Caco-2 (cell line): ENCODE measurements at regions not wholly inside any gene's neighbourhood (a gene's known extent, or its start where the extent isn't known, plus 50 kb on each side); places are given as distances from the start of the nearest gene placed in this dataset.

Source experiments
- BruUV-seq: library from RNA; stranded (reverse); fragments of 400-500 nt; replicated peaks from 2 replicates; lab custom pipeline; 2021; lab: Mats Ljungman, UMichigan
- CTCF ChIA-PET: fragments of 300-600 bp; sonication (Branson Sonifier 250); formaldehyde crosslinking; loops from one replicate; lab custom pipeline; 2022; ENCODE audit warnings: antibody characterized with exemption; lab: Charles Lee
- POLR2A ChIA-PET: fragments of 300-600 bp; sonication (Branson Sonifier 250); formaldehyde crosslinking; loops from one replicate; lab custom pipeline; 2022; ENCODE audit warnings: antibody characterized with exemption; lab: Charles Lee
- DNase-seq, 2 experiments: peaks; one replicate each; pipeline versions ENCODE4 v3.0.0 to v3.0.0-alpha.2; 2020 to 2022
- H3K27me3 ChIP-seq: replicated peaks from 2 replicates; pipeline ENCODE4 v1.6.0; 2011; ENCODE audit warnings: low read length; ENCODE audit not compliant: control insufficient read depth, insufficient read depth
- H3K36me3 ChIP-seq: 2 replicates; pipeline ENCODE4 v1.5.1; 2011; ENCODE audit warnings: low read length; ENCODE audit not compliant: control insufficient read depth, insufficient read depth
- H3K4me1 ChIP-seq: fragments of 250-450 bp; sonication (Bioruptor Pico); 2 replicates; pipeline ENCODE4 v1.5.1; 2020; ENCODE audit warnings: mild to moderate bottlenecking
- H3K4me3 ChIP-seq: 2 replicates; pipeline ENCODE4 v1.5.1; 2011; ENCODE audit warnings: low read depth, mild to moderate bottlenecking, control low read depth, low read length
- H3K9me3 ChIP-seq: fragments of 250-450 bp; sonication (Bioruptor Pico); 2 replicates; pipeline ENCODE4 v1.5.1; 2020; ENCODE audit warnings: mild to moderate bottlenecking, moderate library complexity
- H3K27ac Mint-ChIP-seq: one replicate; pipeline ENCODE4 v1.8.0; 2022; ENCODE audit warnings: mixed read lengths; ENCODE audit not compliant: unreplicated experiment
- H3K27me3 Mint-ChIP-seq: one replicate; pipeline ENCODE4 v1.8.0; 2022; ENCODE audit warnings: mixed read lengths; ENCODE audit not compliant: insufficient read depth, unreplicated experiment
- H3K36me3 Mint-ChIP-seq: one replicate; pipeline ENCODE4 v1.8.0; 2022; ENCODE audit warnings: mild to moderate bottlenecking, mixed read lengths; ENCODE audit not compliant: insufficient read depth, unreplicated experiment
- H3K4me1 Mint-ChIP-seq: one replicate; pipeline ENCODE4 v1.8.0; 2022; ENCODE audit warnings: low read depth, mixed read lengths; ENCODE audit not compliant: unreplicated experiment
- H3K4me3 Mint-ChIP-seq: one replicate; pipeline ENCODE4 v1.8.0; 2022; ENCODE audit warnings: mild to moderate bottlenecking, moderate library complexity, mixed read lengths; ENCODE audit not compliant: unreplicated experiment
- H3K9me3 Mint-ChIP-seq: one replicate; pipeline ENCODE4 v1.8.0; 2022; ENCODE audit warnings: mixed read lengths; ENCODE audit not compliant: unreplicated experiment
- CTCF ChIP-seq, 2 experiments: fragments of 200-600 bp in 1 of 2; IDR thresholded peaks; 1 replicate in 1 of 2; 2 replicates in 1 of 2; pipeline versions ENCODE4 v1.5.1 to v1.8.0; 2011 to 2022; ENCODE audit warnings: antibody characterized with exemption in 1 of 2, control low read depth in 1 of 2, inconsistent platforms in 1 of 2, low read depth in 1 of 2, low read length in 1 of 2, mild to moderate bottlenecking in 1 of 2, moderate library complexity in 1 of 2; ENCODE audit not compliant: insufficient read depth in 1 of 2, severe bottlenecking in 1 of 2, unreplicated experiment in 1 of 2
- intact Hi-C: fragments of 100-400 bp; cut with micrococcal nuclease; formaldehyde crosslinking; loops from one replicate; pipeline ENCODE4 v1.10.0; 2022; ENCODE audit not compliant: unreplicated experiment

- BruUV-seq: no TSS peak
- H3K4me1 ChIP-seq: no peaks in the 10 kb centered on the region
- H3K36me3 ChIP-seq: no peaks in the 10 kb centered on the region
- Mint-ChIP-seq H3K4me3 (no peak overlapping the region), H3K27ac (no peak overlapping the region), H3K27me3 (peaks cover 16% of the 10 kb centered on the region), H3K4me1 (no peaks in the 10 kb centered on the region), H3K36me3 (no peaks in the 10 kb centered on the region), H3K9me3 (no peaks in the 10 kb centered on the region)
- ChIA-PET POLR2A (no interaction called here), CTCF (no interaction called here)
- intact Hi-C loops: no loop called here
- no peak for DNase-seq
- no peaks in the 10 kb centered on the region; the same call in 1 of the 2 replicates for H3K27me3 ChIP-seq
- H3K9me3 ChIP-seq: no peaks in the 10 kb centered on the region
- no peak overlapping the region for H3K4me3 ChIP-seq
- TF ChIP-seq CTCF (IDR thresholded peaks at IDR 0.05; ENCODE audit: insufficient read depth in 1 of 2, low read depth in 1 of 2, low read length in 1 of 2, severe bottlenecking in 1 of 2, unreplicated experiment in 1 of 2): no peak
Measured at GRCh38 chr2:18122544-18123210, 244.2 kb downstream of the KCNS3 start.

GRCh38 chr2:18119883-18120282, 241.4 kb downstream of the KCNS3 start:
- Mint-ChIP-seq H3K36me3 (no peaks in the 10 kb centered on the region), H3K9me3 (no peaks in the 10 kb centered on the region)
- intact Hi-C loops: no loop called here

GRCh38 chr2:18118703-18119102, 240.2 kb downstream of the KCNS3 start:
- intact Hi-C loops: no loop called here

More at GRCh38 chr2:18119883-18120282, 241.4 kb downstream of the KCNS3 start:
- peaks cover 13% of the 10 kb centered on the region for H3K27me3 Mint-ChIP-seq
- no peak overlapping the region for H3K27ac Mint-ChIP-seq
- H3K4me3 Mint-ChIP-seq: no peak overlapping the region
- no peak for DNase-seq
- no peaks in the 10 kb centered on the region for H3K36me3 ChIP-seq
- no peak for TF ChIP-seq CTCF (IDR thresholded peaks at IDR 0.05; ENCODE audit: insufficient read depth in 1 of 2, low read depth in 1 of 2, low read length in 1 of 2, severe bottlenecking in 1 of 2, unreplicated experiment in 1 of 2)
- CTCF ChIA-PET: no interaction called here
- no peaks in the 10 kb centered on the region for H3K4me1 Mint-ChIP-seq
- no peak overlapping the region for H3K4me3 ChIP-seq
- POLR2A ChIA-PET: no interaction called here
- no peaks in the 10 kb centered on the region; the same call in 1 of the 2 replicates for H3K27me3 ChIP-seq
- BruUV-seq: no TSS peak
- H3K4me1 ChIP-seq: no peaks in the 10 kb centered on the region
- no peaks in the 10 kb centered on the region for H3K9me3 ChIP-seq

More at GRCh38 chr2:18118703-18119102, 240.2 kb downstream of the KCNS3 start:
- no peaks in the 10 kb centered on the region for H3K9me3 Mint-ChIP-seq
- TF ChIP-seq CTCF (IDR thresholded peaks at IDR 0.05; ENCODE audit: insufficient read depth in 1 of 2, low read depth in 1 of 2, low read length in 1 of 2, severe bottlenecking in 1 of 2, unreplicated experiment in 1 of 2): no peak
- H3K36me3 Mint-ChIP-seq: no peaks in the 10 kb centered on the region
- BruUV-seq: no TSS peak
- H3K9me3 ChIP-seq: no peaks in the 10 kb centered on the region
- CTCF ChIA-PET: no interaction called here
- no peak for DNase-seq
- POLR2A ChIA-PET: no interaction called here
- H3K4me1 ChIP-seq: no peaks in the 10 kb centered on the region
- no peaks in the 10 kb centered on the region; the same call in 1 of the 2 replicates for H3K27me3 ChIP-seq
- H3K4me3 ChIP-seq: no peak overlapping the region
- no peak overlapping the region for H3K4me3 Mint-ChIP-seq
- H3K27me3 Mint-ChIP-seq: peaks cover 13% of the 10 kb centered on the region
- no peaks in the 10 kb centered on the region for H3K4me1 Mint-ChIP-seq
- no peaks in the 10 kb centered on the region for H3K36me3 ChIP-seq
- H3K27ac Mint-ChIP-seq: no peak overlapping the region
